ENCODE measurements at regions not wholly inside any gene's neighbourhood (a gene's known extent, or its start where the extent isn't known, plus 50 kb on each side); places are given as distances from the start of the nearest gene placed in this dataset.

DNA sequence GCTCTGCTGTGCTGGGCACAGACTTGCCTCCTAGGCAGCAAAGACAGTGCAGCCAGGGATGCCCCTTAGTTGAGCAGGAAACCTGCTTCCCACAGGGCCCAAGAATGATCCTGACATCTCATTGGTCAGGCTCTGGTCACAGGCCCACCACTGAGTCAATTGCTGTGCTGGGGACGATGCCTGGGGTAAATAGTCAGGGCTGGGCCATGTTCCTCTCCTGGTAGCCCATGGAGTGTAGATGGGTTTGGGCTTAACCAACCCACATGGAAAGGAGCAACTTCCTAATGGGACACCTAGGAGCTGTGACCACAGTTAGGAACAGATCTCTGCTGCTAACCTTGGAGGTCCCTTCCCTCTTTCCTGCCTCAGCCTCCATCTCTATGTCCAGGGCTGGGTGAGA, 212.5 kb upstream of the ZNF536 start:
- TF ChIP-seq EZH2phosphoT487 (IDR thresholded peaks at IDR 0.05; ENCODE audit: borderline replicate concordance, low read length) (no peak), CTCF (IDR thresholded peaks at IDR 0.05; ENCODE audit: low read depth, low read length, poor library complexity, severe bottlenecking) (no peak)

Measured in DOHH2 (cell line).